Endothelial cell of umbilical vein (primary cell): ENCODE measurements at regions not wholly inside any gene's neighbourhood (a gene's known extent, or its start where the extent isn't known, plus 50 kb on each side); places are given as distances from the start of the nearest gene placed in this dataset.

Experiments
- BruUV-seq: library from RNA; stranded (reverse); fragments of 400-500 nt; replicated peaks from 2 replicates; lab custom pipeline; 2021; lab: Mats Ljungman, UMichigan
- CTCF ChIA-PET: fragments of 300-600, 350-600 bp; sonication (Branson Sonifier 250); formaldehyde crosslinking; loops from one replicate; lab custom pipeline; 2021; ENCODE audit warnings: antibody characterized with exemption, inconsistent platforms; lab: Charles Lee
- POLR2A ChIA-PET: fragments of 300-600, 350-600 bp; sonication (Branson Sonifier 250); formaldehyde crosslinking; loops from one replicate; lab custom pipeline; 2021; ENCODE audit warnings: antibody characterized with exemption, inconsistent platforms; lab: Charles Lee
- DNase-seq: peaks from one replicate; pipeline ENCODE4 v3.0.0-alpha.2; 2011; ENCODE audit warnings: low read depth, low spot score
- FAIRE-seq: peaks from 2 replicates; lab custom pipeline; 2011; peaks lifted over from hg19 to GRCh38; lab: Jason Lieb, UNC
- H2AFZ ChIP-seq: 2 replicates; pipeline ENCODE4 v1.6.0; 2012; ENCODE audit warnings: low read depth, low read length, control low read depth, inconsistent platforms
- H3K27ac ChIP-seq: 2 replicates; pipeline ENCODE4 v1.5.1; 2011; ENCODE audit warnings: low read depth, mild to moderate bottlenecking, control low read depth, low read length, moderate library complexity; ENCODE audit not compliant: insufficient read depth
- H3K27me3 ChIP-seq, 2 experiments: 2 replicates each; pipeline versions ENCODE4 v1.6.0 to v1.6.1; 2011; ENCODE audit warnings: low read length in 2 of 2, mixed read lengths in 1 of 2; ENCODE audit not compliant: control insufficient read depth in 2 of 2, insufficient read depth in 2 of 2
- H3K36me3 ChIP-seq, 2 experiments: 2 replicates in 1 of 2; 3 replicates in 1 of 2; pipeline ENCODE4 v1.5.1; 2011; ENCODE audit warnings: low read length in 2 of 2, mild to moderate bottlenecking in 1 of 2, moderate library complexity in 1 of 2; ENCODE audit not compliant: control insufficient read depth in 2 of 2, insufficient read depth in 2 of 2; ENCODE audit errors: extremely low read depth in 1 of 2
- H3K4me1 ChIP-seq: 3 replicates; pipeline ENCODE4 v1.5.1; 2011; ENCODE audit warnings: mild to moderate bottlenecking, low read length; ENCODE audit not compliant: control insufficient read depth, insufficient read depth; ENCODE audit errors: extremely low read depth
- H3K4me2 ChIP-seq: 2 replicates; pipeline ENCODE4 v1.6.1; 2011; ENCODE audit warnings: low read length, control low read depth, mixed read lengths; ENCODE audit not compliant: insufficient read depth
- H3K4me3 ChIP-seq, 3 experiments: fragments of 200-600 bp in 1 of 3; sonication (generic), shearing (Covaris generic) in 1 of 3; replicated peaks in 1 of 3; 2 replicates each; pipeline ENCODE4 v1.5.1; 2011 to 2016; ENCODE audit warnings: control low read depth in 3 of 3, low read length in 3 of 3, mild to moderate bottlenecking in 2 of 3, inconsistent platforms in 1 of 3, low read depth in 1 of 3, moderate library complexity in 1 of 3; ENCODE audit not compliant: insufficient read depth in 1 of 3
- H3K79me2 ChIP-seq: 2 replicates; pipeline ENCODE4 v1.6.0; 2012; ENCODE audit warnings: low read length, inconsistent platforms; ENCODE audit not compliant: control insufficient read depth, insufficient read depth
- H3K9ac ChIP-seq: replicated peaks from 2 replicates; pipeline ENCODE3; 2011; ENCODE audit warnings: low read length, control low read depth; ENCODE audit not compliant: insufficient read depth; ENCODE audit errors: extremely low read depth
- H3K9me1 ChIP-seq: replicated peaks from 3 replicates; pipeline ENCODE4 v1.6.0; 2011; ENCODE audit warnings: mild to moderate bottlenecking, low read length; ENCODE audit not compliant: control insufficient read depth, insufficient read depth; ENCODE audit errors: extremely low read depth
- H3K9me3 ChIP-seq: replicated peaks from 2 replicates; pipeline ENCODE4 v1.5.1; 2012; ENCODE audit warnings: low read length, inconsistent platforms; ENCODE audit not compliant: control insufficient read depth, insufficient read depth
- H4K20me1 ChIP-seq: replicated peaks from 2 replicates; pipeline ENCODE3; 2011; ENCODE audit warnings: mild to moderate bottlenecking, low read length; ENCODE audit not compliant: control insufficient read depth, insufficient read depth; ENCODE audit errors: extremely low read depth
- CTCF ChIP-seq, 2 donors: IDR thresholded peaks; 1 replicate in 1 of 2; 2 replicates in 1 of 2; pipeline ENCODE4 v1.5.1; 2011; ENCODE audit warnings: low read length in 2 of 2, mild to moderate bottlenecking in 2 of 2, moderate library complexity in 2 of 2, control low read depth in 1 of 2, inconsistent platforms in 1 of 2, low read depth in 1 of 2; ENCODE audit not compliant: insufficient read depth in 1 of 2; ENCODE audit errors: extremely low read depth in 1 of 2
- EZH2 ChIP-seq: IDR thresholded peaks from 2 replicates; pipeline ENCODE4 v1.6.1; 2012; ENCODE audit warnings: borderline replicate concordance, low read depth, mild to moderate bottlenecking, moderate library complexity, low read length, inconsistent platforms; ENCODE audit not compliant: severe bottlenecking
- FOS ChIP-seq: IDR thresholded peaks from 2 replicates; pipeline ENCODE4 v1.6.1; 2011; ENCODE audit warnings: mild to moderate bottlenecking, low read length, moderate library complexity, borderline replicate concordance; ENCODE audit not compliant: insufficient read depth
- GATA2 ChIP-seq: IDR thresholded peaks from 2 replicates; pipeline ENCODE4 v1.7.0; 2011; ENCODE audit warnings: low read depth, mild to moderate bottlenecking, moderate library complexity, mixed read lengths, low read length; ENCODE audit not compliant: insufficient read length, insufficient read depth
- JUN ChIP-seq: IDR thresholded peaks from 2 replicates; pipeline ENCODE4 v1.6.1; 2011; ENCODE audit warnings: borderline replicate concordance, low read depth; ENCODE audit not compliant: insufficient read length, insufficient read depth
- MAX ChIP-seq: IDR thresholded peaks from 2 replicates; pipeline ENCODE4 v1.6.1; 2011; ENCODE audit not compliant: insufficient read depth, insufficient read length
- MYC ChIP-seq: IDR thresholded peaks from one replicate; pipeline ENCODE4 v1.6.1; 2011; ENCODE audit warnings: mild to moderate bottlenecking, low read depth, low read length
- POLR2A ChIP-seq: IDR thresholded peaks from 2 replicates; pipeline ENCODE4 v1.6.1; 2012; ENCODE audit warnings: low read depth, mild to moderate bottlenecking, control low read depth, low read length
- POLR2AphosphoS5 ChIP-seq: IDR thresholded peaks from 2 replicates; pipeline ENCODE4 v1.6.1; 2012; ENCODE audit warnings: low read depth, mild to moderate bottlenecking, control low read depth, low read length, moderate library complexity; ENCODE audit not compliant: insufficient read depth
- dilution Hi-C: fragments of 300-500 bp; cut with MboI; formaldehyde crosslinking; loops from one replicate; pipeline ENCODE4 v1.15.0; 2019; ENCODE audit warnings: low sequenced_read_pairs; ENCODE audit not compliant: extremely low pct_ligation_motif_present
- intact Hi-C: fragments of 100-400 bp; cut with micrococcal nuclease; formaldehyde crosslinking; loops from one replicate; pipeline ENCODE4 v1.10.0; 2022

GRCh38 chr1:58094221-58094620 lies 452.3 kb downstream of the OMA1 start:
- Histone ChIP-seq H2AFZ (no peak overlapping the region), H3K9ac (no peak overlapping the region), H4K20me1 (no peaks in the 10 kb centered on the region), H3K9me1 (no peaks in the 10 kb centered on the region), H3K27ac (no peak overlapping the region), H3K9me3 (no peaks in the 10 kb centered on the region), H3K4me1 (no peaks in the 10 kb centered on the region), H3K79me2 (no peaks in the 10 kb centered on the region), H3K36me3 (no peaks in the 10 kb centered on the region), H3K27me3 (no peaks in the 10 kb centered on the region), H3K4me3 (no peak overlapping the region), H3K4me2 (no peak overlapping the region)
- ChIA-PET POLR2A (no interaction called here), CTCF (no interaction called here)
- dilution Hi-C loops = no loop called here
- intact Hi-C loops = no loop called here
- DNase-seq (no peak), FAIRE-seq (no peak)
- BruUV-seq = no TSS peak
- TF ChIP-seq MYC = no peak
- no peak for TF ChIP-seq GATA2
- TF ChIP-seq FOS = no peak
- no peak for TF ChIP-seq EZH2
- TF ChIP-seq POLR2A = no peak
- no peak for TF ChIP-seq MAX
- TF ChIP-seq POLR2AphosphoS5 = no peak
- TF ChIP-seq CTCF (IDR thresholded peaks at IDR 0.05; ENCODE audit: extremely low read depth in 1 of 2, insufficient read depth in 1 of 2, low read depth in 1 of 2, low read length in 2 of 2) = no peak
- TF ChIP-seq JUN = no peak
